ENCODE measurements at regions not wholly inside any gene's neighbourhood (a gene's known extent, or its start where the extent isn't known, plus 50 kb on each side); places are given as distances from the start of the nearest gene placed in this dataset.

DNA sequence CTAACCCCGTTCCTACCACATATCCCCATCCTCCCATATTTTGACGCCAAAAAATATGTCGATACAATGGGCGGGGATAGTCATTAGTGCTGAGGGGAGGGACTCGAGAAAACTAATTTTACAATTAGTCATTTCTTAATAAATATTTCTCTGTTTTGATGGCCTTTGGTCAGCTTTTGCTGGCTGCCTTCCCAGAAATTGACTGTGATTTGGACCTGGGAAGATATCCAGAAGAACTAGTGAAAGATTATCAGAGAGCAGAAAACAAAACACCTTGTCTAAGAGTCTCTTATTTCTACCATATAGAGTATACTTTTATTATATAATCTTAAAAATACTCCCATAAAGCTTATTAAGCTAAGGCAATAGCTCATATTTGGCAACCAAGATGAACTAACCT lies 247.6 kb downstream of the MRPL39 start:
- no peak for TF ChIP-seq SMC3 (conservative IDR thresholded peaks at IDR 0.05; ENCODE audit: poor library complexity)
- TF ChIP-seq, protein P1, sequence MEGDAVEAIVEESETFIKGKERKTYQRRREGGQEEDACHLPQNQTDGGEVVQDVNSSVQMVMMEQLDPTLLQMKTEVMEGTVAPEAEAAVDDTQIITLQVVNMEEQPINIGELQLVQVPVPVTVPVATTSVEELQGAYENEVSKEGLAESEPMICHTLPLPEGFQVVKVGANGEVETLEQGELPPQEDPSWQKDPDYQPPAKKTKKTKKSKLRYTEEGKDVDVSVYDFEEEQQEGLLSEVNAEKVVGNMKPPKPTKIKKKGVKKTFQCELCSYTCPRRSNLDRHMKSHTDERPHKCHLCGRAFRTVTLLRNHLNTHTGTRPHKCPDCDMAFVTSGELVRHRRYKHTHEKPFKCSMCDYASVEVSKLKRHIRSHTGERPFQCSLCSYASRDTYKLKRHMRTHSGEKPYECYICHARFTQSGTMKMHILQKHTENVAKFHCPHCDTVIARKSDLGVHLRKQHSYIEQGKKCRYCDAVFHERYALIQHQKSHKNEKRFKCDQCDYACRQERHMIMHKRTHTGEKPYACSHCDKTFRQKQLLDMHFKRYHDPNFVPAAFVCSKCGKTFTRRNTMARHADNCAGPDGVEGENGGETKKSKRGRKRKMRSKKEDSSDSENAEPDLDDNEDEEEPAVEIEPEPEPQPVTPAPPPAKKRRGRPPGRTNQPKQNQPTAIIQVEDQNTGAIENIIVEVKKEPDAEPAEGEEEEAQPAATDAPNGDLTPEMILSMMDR (IDR thresholded peaks at IDR 0.05; ENCODE audit: poor library complexity, severe bottlenecking) = no peak
- TF ChIP-seq, protein P2, sequence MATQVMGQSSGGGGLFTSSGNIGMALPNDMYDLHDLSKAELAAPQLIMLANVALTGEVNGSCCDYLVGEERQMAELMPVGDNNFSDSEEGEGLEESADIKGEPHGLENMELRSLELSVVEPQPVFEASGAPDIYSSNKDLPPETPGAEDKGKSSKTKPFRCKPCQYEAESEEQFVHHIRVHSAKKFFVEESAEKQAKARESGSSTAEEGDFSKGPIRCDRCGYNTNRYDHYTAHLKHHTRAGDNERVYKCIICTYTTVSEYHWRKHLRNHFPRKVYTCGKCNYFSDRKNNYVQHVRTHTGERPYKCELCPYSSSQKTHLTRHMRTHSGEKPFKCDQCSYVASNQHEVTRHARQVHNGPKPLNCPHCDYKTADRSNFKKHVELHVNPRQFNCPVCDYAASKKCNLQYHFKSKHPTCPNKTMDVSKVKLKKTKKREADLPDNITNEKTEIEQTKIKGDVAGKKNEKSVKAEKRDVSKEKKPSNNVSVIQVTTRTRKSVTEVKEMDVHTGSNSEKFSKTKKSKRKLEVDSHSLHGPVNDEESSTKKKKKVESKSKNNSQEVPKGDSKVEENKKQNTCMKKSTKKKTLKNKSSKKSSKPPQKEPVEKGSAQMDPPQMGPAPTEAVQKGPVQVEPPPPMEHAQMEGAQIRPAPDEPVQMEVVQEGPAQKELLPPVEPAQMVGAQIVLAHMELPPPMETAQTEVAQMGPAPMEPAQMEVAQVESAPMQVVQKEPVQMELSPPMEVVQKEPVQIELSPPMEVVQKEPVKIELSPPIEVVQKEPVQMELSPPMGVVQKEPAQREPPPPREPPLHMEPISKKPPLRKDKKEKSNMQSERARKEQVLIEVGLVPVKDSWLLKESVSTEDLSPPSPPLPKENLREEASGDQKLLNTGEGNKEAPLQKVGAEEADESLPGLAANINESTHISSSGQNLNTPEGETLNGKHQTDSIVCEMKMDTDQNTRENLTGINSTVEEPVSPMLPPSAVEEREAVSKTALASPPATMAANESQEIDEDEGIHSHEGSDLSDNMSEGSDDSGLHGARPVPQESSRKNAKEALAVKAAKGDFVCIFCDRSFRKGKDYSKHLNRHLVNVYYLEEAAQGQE (IDR thresholded peaks at IDR 0.05; ENCODE audit: borderline replicate concordance) = no peak
- TF ChIP-seq POLR2AphosphoS5 (IDR thresholded peaks at IDR 0.05) = no peak
- TF ChIP-seq EZH2 (IDR thresholded peaks at IDR 0.05; ENCODE audit: borderline replicate concordance, insufficient read depth, low read length, poor library complexity, severe bottlenecking) = no peak

Measured in neural cell (in vitro differentiated cells).